ENCODE measurements at regions not wholly inside any gene's neighbourhood (a gene's known extent, or its start where the extent isn't known, plus 50 kb on each side); places are given as distances from the start of the nearest gene placed in this dataset.
A peak's percentile ranks its signal among the peaks of the same experiment; 100 is the strongest.

- no peak for DNase-seq (ENCODE audit: low spot score)
Observed at GRCh38 chr16:86977076-86977676, 340.0 kb downstream of the C16orf95 start.

GRCh38 chr16:86978445-86979030, 338.7 kb downstream of the C16orf95 start:
- no peak for DNase-seq (ENCODE audit: low spot score)

DNA sequence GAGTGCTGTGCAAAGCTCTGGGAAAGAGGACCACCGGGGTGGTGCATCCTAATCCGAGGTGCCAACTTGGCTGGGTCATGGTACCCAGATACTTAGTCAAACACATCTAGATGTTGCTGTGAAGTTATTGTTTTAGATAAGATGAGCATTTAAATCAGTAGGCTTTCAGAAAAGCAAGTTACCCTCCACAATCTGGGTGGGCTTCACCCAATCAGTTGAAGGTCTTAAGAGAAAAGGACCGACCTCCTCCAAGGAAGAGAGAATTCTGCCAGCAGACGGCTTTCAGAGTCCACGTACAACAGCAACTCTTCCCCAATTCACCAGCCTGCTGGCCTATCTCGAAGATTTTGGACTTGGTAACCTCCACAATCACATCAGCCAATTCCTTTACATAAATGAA, 338.1 kb downstream of the C16orf95 start:
- no peak for DNase-seq (ENCODE audit: low spot score)

- DNase-seq (ENCODE audit: low spot score) = no peak
Observed at GRCh38 chr16:86979984-86980553, 337.1 kb downstream of the C16orf95 start.

- DNase-seq (ENCODE audit: low spot score) = no peak
Observed at GRCh38 chr16:86980644-86981043, 336.5 kb downstream of the C16orf95 start.

DNA sequence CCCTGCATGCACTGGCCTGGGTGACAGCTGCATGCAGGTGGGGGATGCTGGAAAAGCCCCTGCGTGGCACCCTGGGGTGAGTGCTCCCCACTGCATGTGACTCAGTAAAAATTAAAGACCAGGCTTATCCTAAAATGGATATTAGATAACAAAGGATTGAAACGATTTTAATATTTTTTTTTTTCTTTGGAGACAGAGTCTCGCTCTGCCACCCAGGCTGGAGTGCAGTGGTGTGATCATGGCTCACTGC, 334.9 kb downstream of the C16orf95 start:
- no peak for DNase-seq (ENCODE audit: low spot score)

GRCh38 chr16:86982912-86983311, 334.3 kb downstream of the C16orf95 start:
- DNase-seq (ENCODE audit: low spot score) = no peak

DNA sequence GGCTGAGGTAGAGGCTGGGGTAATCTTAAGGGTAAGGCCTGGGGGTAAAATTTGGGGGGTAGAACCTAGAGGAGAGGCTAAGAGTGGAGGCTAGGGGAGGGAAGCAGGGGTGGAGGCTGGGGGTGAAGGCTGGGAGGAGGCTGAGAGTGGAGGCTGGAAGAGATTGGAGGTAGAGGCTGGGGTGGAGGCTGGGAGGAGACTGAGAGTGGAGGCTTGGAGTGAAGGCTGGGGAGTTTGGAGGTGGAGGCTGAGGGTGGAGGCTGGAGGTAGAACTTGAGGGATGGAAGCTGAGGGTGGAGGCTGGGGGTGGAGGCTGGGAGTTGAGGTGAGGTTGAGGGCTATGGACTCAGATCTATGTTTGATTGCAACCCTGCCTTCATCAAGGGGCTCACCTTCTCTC, 333.6 kb downstream of the C16orf95 start:
- no peak for DNase-seq (ENCODE audit: low spot score)

GRCh38 chr16:86984343-86984742, 332.8 kb downstream of the C16orf95 start:
- no peak for DNase-seq (ENCODE audit: low spot score)

DNA sequence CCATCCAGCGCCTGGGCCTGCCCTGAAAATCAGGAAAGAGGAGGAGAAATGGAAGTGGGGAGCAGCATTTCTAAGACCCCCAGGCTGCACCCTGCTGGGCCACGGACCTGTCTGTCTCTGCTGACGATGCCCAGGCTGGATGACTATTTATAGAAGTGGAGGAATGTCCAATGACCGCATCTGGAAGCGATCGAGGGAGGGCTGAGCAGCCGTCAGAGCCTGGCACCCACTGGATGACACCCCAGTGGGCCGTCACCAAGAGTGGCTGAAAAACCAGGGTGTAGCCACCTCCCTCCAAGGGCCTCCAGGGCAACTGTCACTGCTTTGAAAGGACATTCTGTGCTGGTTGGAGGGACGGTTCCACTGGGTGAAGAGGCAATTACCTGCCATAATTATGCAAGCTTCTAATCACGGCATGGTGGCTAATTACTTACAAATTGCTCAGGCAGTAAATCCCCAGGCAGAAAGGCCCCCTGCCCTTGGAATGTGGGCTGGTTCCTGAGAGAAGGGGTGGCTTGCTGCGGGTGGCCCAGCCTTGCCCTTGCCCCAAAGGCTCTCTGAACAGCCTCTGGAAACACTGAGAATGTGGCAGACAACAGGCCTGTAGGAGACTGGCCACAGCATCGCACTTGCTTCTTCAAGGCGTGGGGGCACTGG, 332.1 kb downstream of the C16orf95 start:
- DNase-seq (ENCODE audit: low spot score) = peak; percentile 55

DNA sequence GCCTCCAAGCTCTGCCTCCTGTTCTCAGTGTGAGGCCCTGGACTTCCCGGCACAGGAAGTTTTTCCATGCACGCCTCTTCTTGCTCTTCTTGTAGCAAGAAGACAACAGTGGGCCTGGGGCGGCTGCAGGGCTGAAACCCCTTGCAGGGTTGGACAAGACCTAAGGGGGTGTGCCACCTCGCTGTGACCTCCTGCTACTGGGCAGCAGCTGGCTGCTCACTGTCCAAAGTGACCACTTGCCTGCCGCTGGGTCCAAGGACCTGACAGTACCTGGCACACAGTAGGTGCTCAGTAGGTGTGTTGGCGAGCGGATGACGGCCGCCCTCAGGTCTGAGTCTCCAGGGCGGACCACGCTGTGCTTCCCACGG, 331.6 kb downstream of the C16orf95 start:
- no peak for DNase-seq (ENCODE audit: low spot score)

DNA sequence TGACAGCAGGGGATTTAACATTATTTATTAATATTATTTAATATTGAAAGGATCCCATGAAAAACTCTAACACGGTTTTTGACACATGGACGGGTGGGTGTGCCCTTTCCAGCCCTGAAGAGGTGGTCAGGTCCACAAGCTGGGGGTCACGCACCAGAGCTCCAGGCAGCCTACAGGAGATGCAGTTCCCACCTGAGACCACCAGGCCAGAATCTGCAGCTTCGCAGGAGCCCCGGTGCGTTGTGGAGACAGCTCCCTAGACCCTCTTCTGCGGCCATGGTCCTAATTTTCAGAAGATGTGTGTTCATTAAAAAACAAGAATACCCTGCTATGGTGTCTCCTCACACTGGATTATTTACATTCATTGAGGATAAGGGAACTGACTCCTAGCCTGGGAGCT, 331.1 kb downstream of the C16orf95 start:
- no peak for DNase-seq (ENCODE audit: low spot score)

- no peak for DNase-seq (ENCODE audit: low spot score)
Observed at GRCh38 chr16:86986809-86987487, 330.2 kb downstream of the C16orf95 start.

DNA sequence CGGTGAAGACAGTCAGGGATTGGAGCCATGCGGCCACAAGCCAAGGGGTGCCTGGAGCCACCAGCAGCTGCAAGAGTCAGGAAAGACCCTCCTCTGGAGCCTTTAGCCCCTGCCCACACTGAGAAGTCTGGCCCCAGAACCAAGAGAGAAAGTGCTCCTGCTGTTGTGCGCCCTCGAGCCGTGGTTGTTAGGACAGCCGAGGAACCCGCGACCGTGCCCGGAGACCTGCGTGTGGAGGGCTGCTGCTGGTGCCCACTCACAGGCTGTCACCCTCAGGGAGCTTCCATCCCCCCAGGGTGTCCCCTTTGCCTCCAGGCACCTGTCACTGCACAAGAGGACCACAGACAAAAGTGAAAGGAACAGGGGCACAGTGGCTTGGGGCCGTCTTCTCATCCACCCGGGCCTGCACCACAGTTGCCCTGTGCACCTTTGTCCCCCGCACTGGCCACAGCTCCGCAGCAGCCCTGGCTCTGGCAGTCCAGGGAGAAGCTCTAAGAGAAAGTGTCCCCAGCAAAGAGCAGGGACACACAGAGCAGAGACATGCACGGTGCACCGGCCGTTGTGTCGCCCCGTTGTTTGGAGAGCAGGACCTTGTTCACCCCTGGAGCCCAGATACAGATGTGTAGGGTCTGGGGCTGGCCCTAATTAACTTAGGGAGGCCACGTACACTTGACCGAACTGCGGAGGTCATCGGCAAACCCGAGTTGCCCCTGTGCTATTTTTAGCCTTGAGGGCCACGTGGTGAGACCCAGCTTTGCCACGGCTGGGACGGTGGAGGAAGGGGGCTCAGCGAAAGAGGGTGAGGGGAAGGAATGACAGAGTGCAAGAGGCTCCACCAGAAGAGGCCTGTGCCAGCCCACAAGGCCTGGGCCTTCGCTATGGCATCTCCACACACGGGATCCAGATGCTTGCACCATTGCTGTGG, 329.2 kb downstream of the C16orf95 start:
- no peak for DNase-seq (ENCODE audit: low spot score)

DNA sequence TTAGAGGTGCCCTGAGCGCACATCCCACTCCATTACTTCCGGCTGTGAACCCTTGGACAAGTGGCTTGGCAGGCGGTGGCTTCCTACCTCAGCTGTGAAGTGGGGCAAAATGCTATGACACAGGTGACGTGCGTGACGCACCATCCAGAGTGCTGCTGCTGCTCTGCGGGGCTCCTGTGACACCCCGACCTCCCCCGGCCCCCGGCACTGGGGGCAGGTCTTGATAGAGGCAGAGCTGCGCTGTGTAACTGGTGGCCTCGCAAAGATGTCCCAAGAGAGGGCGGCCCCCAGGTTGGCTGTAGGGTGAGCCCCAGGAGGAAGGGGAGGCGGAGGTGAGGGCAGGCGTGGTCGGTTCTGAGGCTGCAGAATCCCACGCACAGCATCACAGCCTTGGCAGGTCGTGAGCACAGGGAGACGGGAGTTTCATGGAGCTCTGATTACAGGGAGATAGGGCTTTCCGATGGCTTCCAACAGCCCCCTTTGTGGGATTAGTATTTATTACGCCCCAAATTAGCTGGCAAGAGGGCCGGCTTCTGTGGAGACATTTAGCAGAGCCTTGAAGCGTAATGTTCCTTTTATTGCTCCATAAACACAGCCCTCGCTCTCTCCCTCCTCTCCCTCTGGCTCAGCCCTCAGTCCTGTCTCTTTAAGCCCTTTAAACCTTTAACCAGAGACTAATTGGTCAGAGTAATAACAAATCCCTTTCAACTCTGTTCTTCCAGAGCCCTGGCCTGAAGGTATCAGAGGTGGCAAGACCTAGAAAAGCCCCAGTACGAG, 328.1 kb downstream of the C16orf95 start:
- peak; percentile 10 for DNase-seq (ENCODE audit: low spot score)

DNA sequence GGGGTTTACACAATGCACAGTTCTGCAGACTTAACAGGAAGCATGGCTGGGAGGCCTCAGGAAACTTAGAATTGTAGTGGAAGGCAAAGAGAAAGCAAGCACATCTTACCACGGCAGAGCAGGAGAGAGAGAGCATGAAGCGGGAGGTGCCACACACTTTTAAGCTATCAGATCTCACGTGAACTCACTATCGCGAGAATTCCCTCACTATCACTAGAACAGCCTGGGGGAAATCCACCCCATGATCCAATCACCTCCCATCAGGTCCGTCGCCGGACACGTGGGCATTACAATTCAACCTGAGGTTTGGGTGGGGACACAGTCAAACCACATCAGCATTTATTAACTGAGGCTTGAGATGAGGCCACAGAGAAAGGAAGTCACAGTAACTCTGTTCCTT, 326.7 kb downstream of the C16orf95 start:
- DNase-seq (ENCODE audit: low spot score) = no peak

DNA sequence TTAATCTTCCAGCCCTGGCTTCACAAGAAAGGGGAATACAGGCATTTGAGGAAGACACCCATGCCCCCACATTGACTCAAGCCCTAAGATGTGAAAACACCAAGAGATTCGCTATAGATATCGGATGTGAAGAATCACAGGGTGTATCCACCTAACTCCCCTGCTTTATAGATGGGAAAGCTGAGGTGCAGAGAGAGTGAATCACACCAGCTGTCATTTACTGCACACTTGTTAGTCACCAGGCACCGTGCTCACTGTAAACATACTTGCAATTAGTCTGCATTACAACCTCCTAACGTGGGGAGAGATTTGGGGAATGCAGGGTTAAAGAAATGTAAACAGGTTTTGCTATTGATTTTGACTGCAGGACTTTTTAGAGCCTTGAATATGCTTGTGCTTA, 325.5 kb downstream of the C16orf95 start:
- no peak for DNase-seq (ENCODE audit: low spot score)

- no peak for DNase-seq (ENCODE audit: low spot score)
Observed at GRCh38 chr16:86992587-86992986, 324.6 kb downstream of the C16orf95 start.

- DNase-seq (ENCODE audit: low spot score) = no peak
Observed at GRCh38 chr16:86993426-86994110, 323.6 kb downstream of the C16orf95 start.

DNA sequence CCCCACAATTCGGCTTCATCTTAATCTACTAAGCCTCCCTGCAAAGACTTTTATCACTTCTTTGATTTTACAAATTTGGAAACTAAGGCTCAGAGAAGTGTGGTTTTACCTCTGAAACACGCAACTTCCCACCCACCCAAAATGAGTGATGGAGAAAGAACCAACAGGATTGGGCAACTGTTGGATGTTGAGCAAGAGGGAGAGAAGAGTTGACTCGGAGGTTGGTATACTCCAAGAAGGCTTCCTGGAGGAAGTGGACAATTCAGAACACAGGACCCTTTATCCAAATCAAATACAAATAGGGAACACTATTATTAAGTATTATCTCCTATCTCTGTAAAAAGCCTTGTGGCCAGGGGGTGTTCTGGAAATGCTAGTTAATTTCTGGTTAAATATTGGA, 323.0 kb downstream of the C16orf95 start:
- no peak for DNase-seq (ENCODE audit: low spot score)
